GM21360 (cell line): ENCODE measurements at regions not wholly inside any gene's neighbourhood (a gene's known extent, or its start where the extent isn't known, plus 50 kb on each side); places are given as distances from the start of the nearest gene placed in this dataset.
"Not testable (repeated sequence)": the region's sequence is repeated elsewhere in the genome, so short reads cannot be mapped to it uniquely, and the experiment has no call there.

Source experiments
- ATAC-seq: cut with Tn5 transposase; IDR thresholded peaks from one replicate; pipeline ENCODE4 v1.9.1; 2021; ENCODE audit warnings: mild to moderate bottlenecking, moderate library complexity; ENCODE audit not compliant: unreplicated experiment

GRCh38 chr5:40233268-40233667, 446.4 kb upstream of the PTGER4 start:
- no peak for ATAC-seq

- ATAC-seq = no peak
Observed at GRCh38 chr5:40227931-40228330, 451.8 kb upstream of the PTGER4 start.

GRCh38 chr5:40227366-40227765, 452.3 kb upstream of the PTGER4 start:
- ATAC-seq = no peak

- ATAC-seq = no peak
Observed at GRCh38 chr5:40226906-40227305, 452.8 kb upstream of the PTGER4 start.

GRCh38 chr5:40225147-40225546, 454.6 kb upstream of the PTGER4 start:
- not testable (repeated sequence) for ATAC-seq

GRCh38 chr5:40224421-40224820, 455.3 kb upstream of the PTGER4 start:
- ATAC-seq = peak; percentile 31

GRCh38 chr5:40223884-40224402, 455.8 kb upstream of the PTGER4 start:
- ATAC-seq = peak; percentile 74

GRCh38 chr5:40221796-40222195, 457.9 kb upstream of the PTGER4 start:
- no peak for ATAC-seq

GRCh38 chr5:40221255-40221654, 458.5 kb upstream of the PTGER4 start:
- ATAC-seq = no peak

GRCh38 chr5:40220260-40220659, 459.5 kb upstream of the PTGER4 start:
- ATAC-seq = no peak

- no peak for ATAC-seq
Observed at GRCh38 chr5:40217553-40217952, 462.2 kb upstream of the PTGER4 start.

GRCh38 chr5:40210694-40211093, 469.0 kb upstream of the PTGER4 start:
- no peak for ATAC-seq

- ATAC-seq = no peak
Observed at GRCh38 chr5:40206030-40206429, 473.7 kb upstream of the PTGER4 start.

- no peak for ATAC-seq
Observed at GRCh38 chr5:40204144-40204543, 475.6 kb upstream of the PTGER4 start.

- ATAC-seq = no peak
Observed at GRCh38 chr5:40202814-40203440, 476.8 kb upstream of the PTGER4 start.

- ATAC-seq = no peak
Observed at GRCh38 chr5:40198736-40199135, 481.0 kb upstream of the PTGER4 start.

GRCh38 chr5:40195574-40195973, 484.1 kb upstream of the PTGER4 start:
- ATAC-seq = not testable (repeated sequence)

- ATAC-seq = no peak
Observed at GRCh38 chr5:40191150-40191549, 488.6 kb upstream of the PTGER4 start.

- ATAC-seq = no peak
Observed at GRCh38 chr5:40172721-40173120, 507.0 kb upstream of the PTGER4 start.

- no peak for ATAC-seq
Observed at GRCh38 chr5:40171971-40172370, 507.7 kb upstream of the PTGER4 start.

GRCh38 chr5:40167283-40167682, 512.4 kb upstream of the PTGER4 start:
- no peak for ATAC-seq

- no peak for ATAC-seq
Observed at GRCh38 chr5:40166802-40167201, 512.9 kb upstream of the PTGER4 start.
